Right lobe of liver (tissue), 6 donors: ENCODE measurements at regions not wholly inside any gene's neighbourhood (a gene's known extent, or its start where the extent isn't known, plus 50 kb on each side); places are given as distances from the start of the nearest gene placed in this dataset.

Source experiments
- ATAC-seq, 4 donors: fragments of 200-7000 bp; cut with Tn5 transposase; one replicate each; pipeline ENCODE4 v1.9.1; 2020; ENCODE audit warnings: mild to moderate bottlenecking in 4 of 4, moderate library complexity in 4 of 4
- DNase-seq, 3 donors: peaks; one replicate each; pipeline ENCODE4 v3.0.0-alpha.2; 2020
- H3K27ac ChIP-seq, 3 donors: fragments of 200-600 bp; one replicate each; pipeline ENCODE4 v1.8.0; 2022
- H3K27me3 ChIP-seq, 2 donors: fragments of 200-600 bp; one replicate each; pipeline ENCODE4 v1.8.0; 2022
- H3K36me3 ChIP-seq, 4 donors: fragments of 200-600 bp; sonication (generic) in 1 of 4; one replicate each; pipeline versions ENCODE4 v1.5.1 to v1.8.0; 2017 to 2022; ENCODE audit warnings: control low read depth in 1 of 4
- H3K4me1 ChIP-seq, 4 donors: fragments of 200-600 bp; sonication (generic) in 1 of 4; one replicate each; pipeline versions ENCODE4 v1.5.1 to v1.8.0; 2017 to 2022; ENCODE audit warnings: control low read depth in 1 of 4
- H3K4me3 ChIP-seq, 3 donors: fragments of 200-600 bp; one replicate each; pipeline ENCODE4 v1.8.0; 2022
- H3K9me3 ChIP-seq, 4 donors: fragments of 200-600 bp; sonication (generic) in 1 of 4; one replicate each; pipeline versions ENCODE4 v1.5.1 to v1.8.0; 2017 to 2022; ENCODE audit warnings: control low read depth in 1 of 4
- POLR2A ChIP-seq: fragments of 450-650 bp; IDR thresholded peaks from one replicate; pipeline ENCODE4 v1.6.1; 2017; ENCODE audit warnings: antibody characterized with exemption, mild to moderate bottlenecking
- WGBS: methylation state at CpG from one replicate; pipeline ENCODE4 v1.1.6; 2018; ENCODE audit warnings: low coverage, low lambda C conversion rate; ENCODE audit not compliant: insufficient coverage; ENCODE audit errors: missing lambda C conversion rate; 5-methylcytosine and 5-hydroxymethylcytosine counted together
- intact Hi-C, 2 donors: fragments of 100-400 bp; cut with DNase I; formaldehyde crosslinking; loops; one replicate each; pipeline versions ENCODE4 v1.11.2 to v1.14.1; 2022
- TF ChIP-seq, protein P1 (sequence below), 4 donors: fragments of 200-600 bp in 3 of 4; fragments of 450-650 bp in 1 of 4; IDR thresholded peaks; one replicate each; pipeline versions ENCODE4 v1.5.1 to v1.8.0; 2016 to 2022; ENCODE audit warnings: antibody characterized with exemption in 4 of 4, mild to moderate bottlenecking in 2 of 4
- donor health status: DM: no; HTN: yes; CAD: no.
- donor health status: DM: no; HTN: no; CAD: no.
- donor health status: DM: no; HTN: no; CAD: no.
- donor health status: DM: no; HTN: yes; CAD: no.
- donor health status: DM: no; HTN: yes; CAD: no.

DNA sequence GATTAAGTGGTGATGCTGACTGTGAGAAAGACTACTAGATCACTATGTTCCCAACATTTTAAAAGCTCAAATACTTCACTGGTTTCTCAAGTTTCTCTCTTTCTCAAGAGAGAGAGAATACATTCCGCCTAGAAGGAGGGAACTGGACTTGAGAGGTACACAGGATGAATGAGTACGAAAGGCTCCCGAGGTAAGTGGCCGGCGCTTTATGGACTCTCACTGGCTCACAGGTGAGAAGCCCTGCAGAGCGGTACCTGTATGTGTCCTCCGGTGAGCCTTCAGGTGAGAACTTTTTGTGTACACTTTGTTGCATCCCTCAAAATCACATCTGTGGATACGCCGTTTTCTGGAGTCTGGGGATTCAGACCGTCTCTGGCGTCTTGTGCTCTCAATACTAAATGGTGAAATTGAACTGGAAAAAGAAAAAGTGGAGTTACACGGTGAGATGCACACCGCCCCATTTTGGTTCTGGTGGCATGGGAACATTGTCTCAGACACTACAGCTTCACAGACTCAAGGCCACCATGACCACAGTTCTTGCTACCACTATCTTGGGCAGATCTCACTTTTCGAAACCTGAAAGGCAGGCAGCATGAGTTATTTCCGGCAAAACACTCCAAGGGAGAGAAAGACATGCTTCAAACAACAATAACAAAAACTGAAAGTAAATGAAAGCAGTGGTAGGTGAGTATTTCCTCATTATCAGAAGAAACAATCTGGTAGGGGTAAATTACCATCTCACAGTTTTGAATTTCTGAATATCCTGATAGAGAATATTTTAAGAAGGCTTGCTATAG, 418.9 kb downstream of the KLF12 start:
- H3K9me3 ChIP-seq, result no peaks in the 10 kb centered on the region
- peaks cover 0 to 19% (median 1%) of the 10 kb centered on the region in 4 donors for H3K36me3 ChIP-seq
- peaks cover 0 to 7% (median 0%) of the 10 kb centered on the region in 4 donors for H3K4me1 ChIP-seq
- no peaks in the 10 kb centered on the region for H3K27me3 ChIP-seq
- H3K4me3 ChIP-seq, result no peak overlapping the region
- 91% methylated on average over 6 of the region's 15 CpGs for WGBS
- intact Hi-C loops, result no loop called here
- TF ChIP-seq POLR2A, result no peak
- TF ChIP-seq, protein P1, sequence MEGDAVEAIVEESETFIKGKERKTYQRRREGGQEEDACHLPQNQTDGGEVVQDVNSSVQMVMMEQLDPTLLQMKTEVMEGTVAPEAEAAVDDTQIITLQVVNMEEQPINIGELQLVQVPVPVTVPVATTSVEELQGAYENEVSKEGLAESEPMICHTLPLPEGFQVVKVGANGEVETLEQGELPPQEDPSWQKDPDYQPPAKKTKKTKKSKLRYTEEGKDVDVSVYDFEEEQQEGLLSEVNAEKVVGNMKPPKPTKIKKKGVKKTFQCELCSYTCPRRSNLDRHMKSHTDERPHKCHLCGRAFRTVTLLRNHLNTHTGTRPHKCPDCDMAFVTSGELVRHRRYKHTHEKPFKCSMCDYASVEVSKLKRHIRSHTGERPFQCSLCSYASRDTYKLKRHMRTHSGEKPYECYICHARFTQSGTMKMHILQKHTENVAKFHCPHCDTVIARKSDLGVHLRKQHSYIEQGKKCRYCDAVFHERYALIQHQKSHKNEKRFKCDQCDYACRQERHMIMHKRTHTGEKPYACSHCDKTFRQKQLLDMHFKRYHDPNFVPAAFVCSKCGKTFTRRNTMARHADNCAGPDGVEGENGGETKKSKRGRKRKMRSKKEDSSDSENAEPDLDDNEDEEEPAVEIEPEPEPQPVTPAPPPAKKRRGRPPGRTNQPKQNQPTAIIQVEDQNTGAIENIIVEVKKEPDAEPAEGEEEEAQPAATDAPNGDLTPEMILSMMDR (IDR thresholded peaks at IDR 0.05), result no peak
- no peak for DNase-seq
- H3K27ac ChIP-seq, result no peak overlapping the region
- ATAC-seq, result peak in 2 of 4 donors; percentile 22 to 29

- H3K9me3 ChIP-seq, result no peaks in the 10 kb centered on the region
- H3K36me3 ChIP-seq, result peaks cover 0 to 19% (median 1%) of the 10 kb centered on the region in 4 donors
- WGBS, result 67% methylated on average over 1 of the region's 2 CpGs
- H3K4me1 ChIP-seq, result peaks cover 0 to 7% (median 0%) of the 10 kb centered on the region in 4 donors
- TF ChIP-seq, protein P1 (IDR thresholded peaks at IDR 0.05), result no peak
- no peak for TF ChIP-seq POLR2A
- intact Hi-C loops, result no loop called here
- DNase-seq, result no peak
- no peak overlapping the region for H3K4me3 ChIP-seq
- no peak for ATAC-seq
- no peak overlapping the region for H3K27ac ChIP-seq
- H3K27me3 ChIP-seq, result no peaks in the 10 kb centered on the region
Measured at GRCh38 chr13:73714522-73714921, 419.7 kb downstream of the KLF12 start.

DNA sequence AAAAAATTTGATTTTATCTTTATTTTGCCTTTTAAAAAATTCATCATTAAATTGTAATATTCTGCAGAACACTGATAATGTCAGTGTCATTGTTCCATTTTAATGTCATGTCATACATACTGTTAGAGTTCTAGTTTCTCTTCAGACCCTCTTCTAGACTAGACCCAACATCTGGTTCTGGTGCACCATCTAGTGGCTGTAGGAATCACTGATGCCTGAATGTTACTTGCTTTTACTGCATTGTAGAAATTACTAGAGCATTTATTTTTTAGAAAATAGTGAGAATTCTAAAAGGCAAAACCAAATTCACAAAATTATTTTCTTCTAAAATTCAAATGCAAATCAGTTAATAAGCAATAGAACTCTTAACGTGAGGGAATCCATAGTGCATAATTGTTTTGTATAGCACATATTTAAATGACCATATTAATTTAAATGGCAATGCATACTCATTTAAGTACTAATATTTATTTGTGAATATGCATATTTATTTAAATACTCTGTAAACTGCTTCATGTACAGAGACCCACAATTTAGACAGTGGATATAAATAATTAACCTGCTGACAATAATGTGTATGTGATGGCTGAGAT, 425.7 kb downstream of the KLF12 start:
- no peak overlapping the region for H3K27ac ChIP-seq
- H3K27me3 ChIP-seq, result no peaks in the 10 kb centered on the region
- no peaks in the 10 kb centered on the region for H3K4me1 ChIP-seq
- H3K4me3 ChIP-seq, result no peak overlapping the region
- 17% methylated on average over 1 of the region's 1 CpG for WGBS
- no peaks in the 10 kb centered on the region for H3K9me3 ChIP-seq
- TF ChIP-seq, protein P1 (IDR thresholded peaks at IDR 0.05), result peak; percentile 69 to 78 (median 74)
- no peak for TF ChIP-seq POLR2A
- ATAC-seq (peak; percentile 67 to 84 (median 78)), DNase-seq (no peak)
- intact Hi-C loops, result no loop called here
- peaks cover 0 to 4% (median 0%) of the 10 kb centered on the region in 4 donors for H3K36me3 ChIP-seq

DNA sequence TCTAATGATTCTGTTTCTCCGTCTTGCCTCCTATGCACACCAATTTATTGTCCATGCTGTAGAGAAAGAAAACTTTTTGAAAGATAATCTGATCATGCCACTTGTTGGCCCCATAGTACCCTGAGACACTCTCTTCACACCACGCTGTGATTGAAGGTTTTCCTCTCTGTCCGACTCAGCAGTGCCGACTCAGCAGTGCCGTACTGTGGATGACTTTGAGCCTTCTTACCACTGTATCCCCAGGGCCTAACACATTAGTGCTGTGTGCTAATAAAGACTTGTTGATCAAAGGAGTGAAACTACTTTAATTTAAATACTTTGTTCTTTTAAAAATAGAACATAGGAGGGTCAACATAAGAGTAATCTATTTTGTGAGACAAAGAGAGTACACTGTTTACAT, 429.6 kb downstream of the KLF12 start:
- Histone ChIP-seq H3K27me3 (no peaks in the 10 kb centered on the region), H3K9me3 (no peaks in the 10 kb centered on the region), H3K27ac (no peak overlapping the region), H3K36me3 (no peaks in the 10 kb centered on the region), H3K4me1 (no peaks in the 10 kb centered on the region), H3K4me3 (no peak overlapping the region)
- no peak for DNase-seq
- ATAC-seq, result no peak
- intact Hi-C loops, result no loop called here
- 95% methylated on average over 5 of the region's 5 CpGs for whole genome bisulfite sequencing
- TF ChIP-seq, protein P1 (IDR thresholded peaks at IDR 0.05), result no peak
- TF ChIP-seq POLR2A, result no peak
